ENCODE measurements at regions not wholly inside any gene's neighbourhood (a gene's known extent, or its start where the extent isn't known, plus 50 kb on each side); places are given as distances from the start of the nearest gene placed in this dataset.

DNA sequence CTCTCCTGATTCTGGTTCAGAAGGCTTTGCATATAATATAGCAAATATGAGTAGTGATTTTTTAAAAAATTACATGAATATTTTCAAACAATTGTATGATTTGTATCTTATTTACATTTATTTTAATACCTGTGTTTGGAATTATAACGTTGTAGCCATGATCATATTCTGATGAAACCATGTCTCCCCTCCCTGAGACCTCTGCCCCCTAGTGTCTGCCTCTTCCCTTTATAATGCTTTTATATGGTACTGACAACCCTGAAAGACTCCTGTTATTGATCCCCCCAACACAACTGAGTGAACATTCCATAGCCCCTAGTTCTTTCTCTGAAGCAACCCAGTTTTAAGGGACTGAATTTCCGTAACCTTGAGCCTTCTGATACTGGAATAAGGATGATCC, 187.4 kb downstream of the SOX3 start:
- H3K4me3 ChIP-seq (ENCODE audit: insufficient read depth, low read length) = no peak overlapping the region
- no peaks in the 10 kb centered on the region for H3K9me3 ChIP-seq (ENCODE audit: low read depth, low read length)
- H4K20me1 ChIP-seq (ENCODE audit: insufficient read depth, low read length) = no peaks in the 10 kb centered on the region
- no peak overlapping the region for H3K4me2 ChIP-seq (ENCODE audit: insufficient read depth, low read length)
- H3K27ac ChIP-seq (ENCODE audit: low read depth, low read length) = no peak overlapping the region
- H3K27me3 ChIP-seq (ENCODE audit: insufficient read depth, low read length) = no peaks in the 10 kb centered on the region
- no peak overlapping the region for H2AFZ ChIP-seq (ENCODE audit: low read length)
- no peaks in the 10 kb centered on the region for H3K4me1 ChIP-seq (ENCODE audit: insufficient read depth, low read length)
- H3K79me2 ChIP-seq (ENCODE audit: insufficient read depth, low read length) = no peaks in the 10 kb centered on the region
- no peaks in the 10 kb centered on the region for H3K36me3 ChIP-seq (ENCODE audit: insufficient read depth, low read length)
- TF ChIP-seq CTCF (IDR thresholded peaks at IDR 0.05; ENCODE audit: extremely low read depth, low read depth, low read length) = no peak
- no peak for DNase-seq (ENCODE audit: insufficient read length, low spot score, missing footprints)

DNA sequence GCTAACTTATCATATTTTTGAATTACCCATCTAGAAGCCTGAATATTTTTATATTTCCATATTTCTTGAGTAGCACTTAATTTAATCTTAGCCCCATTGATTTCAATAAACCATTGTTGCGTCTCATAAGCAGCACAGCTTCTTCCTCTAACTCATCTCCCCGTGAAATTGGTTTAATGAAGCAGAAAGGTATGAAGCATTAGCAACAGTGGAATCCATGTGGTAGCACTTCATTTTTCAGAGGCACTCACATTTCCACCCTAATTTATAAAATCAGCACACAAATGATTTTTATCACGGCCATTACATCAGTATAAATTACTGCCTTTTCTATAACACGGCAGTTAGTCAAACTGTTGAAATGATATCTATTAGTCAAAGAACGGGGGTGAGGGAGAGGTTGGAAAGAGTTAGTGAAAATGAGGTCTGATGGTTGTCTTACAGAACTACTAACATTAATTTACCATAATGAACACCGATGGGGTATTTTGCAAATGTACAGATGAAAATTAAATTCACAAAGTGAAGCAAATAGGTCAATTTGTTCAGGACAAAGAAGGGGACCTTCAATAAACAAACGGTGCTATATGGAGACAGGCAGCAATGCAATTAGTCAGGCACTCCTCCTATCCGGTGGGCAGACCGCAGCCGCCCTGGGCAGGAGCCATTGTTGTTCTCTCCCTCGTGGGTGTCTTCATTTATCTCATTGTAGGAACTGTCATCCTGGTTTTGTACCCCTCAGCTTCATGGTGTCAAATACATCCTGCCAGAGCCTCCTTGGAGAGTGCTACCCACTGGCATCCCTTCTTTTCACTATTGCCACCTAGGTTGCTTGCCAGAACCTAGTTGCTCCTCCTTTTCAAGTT, 205.7 kb downstream of the SOX3 start:
- no peak overlapping the region for H2AFZ ChIP-seq (ENCODE audit: low read length)
- no peak for TF ChIP-seq CTCF (IDR thresholded peaks at IDR 0.05; ENCODE audit: extremely low read depth, low read depth, low read length)
- no peaks in the 10 kb centered on the region for H3K36me3 ChIP-seq (ENCODE audit: insufficient read depth, low read length)
- no peak overlapping the region for H3K27ac ChIP-seq (ENCODE audit: low read depth, low read length)
- no peaks in the 10 kb centered on the region for H4K20me1 ChIP-seq (ENCODE audit: insufficient read depth, low read length)
- H3K27me3 ChIP-seq (ENCODE audit: insufficient read depth, low read length) = no peaks in the 10 kb centered on the region
- no peaks in the 10 kb centered on the region for H3K79me2 ChIP-seq (ENCODE audit: insufficient read depth, low read length)
- no peak overlapping the region for H3K4me3 ChIP-seq (ENCODE audit: insufficient read depth, low read length)
- no peak overlapping the region for H3K4me2 ChIP-seq (ENCODE audit: insufficient read depth, low read length)
- H3K9me3 ChIP-seq (ENCODE audit: low read depth, low read length) = no peaks in the 10 kb centered on the region
- DNase-seq (ENCODE audit: insufficient read length, low spot score, missing footprints) = no peak
- no peaks in the 10 kb centered on the region for H3K4me1 ChIP-seq (ENCODE audit: insufficient read depth, low read length)

GRCh38 chrX:140297273-140297672, 207.6 kb downstream of the SOX3 start:
- H3K4me2 ChIP-seq (ENCODE audit: insufficient read depth, low read length) = no peak overlapping the region
- H3K9me3 ChIP-seq (ENCODE audit: low read depth, low read length) = no peaks in the 10 kb centered on the region
- no peaks in the 10 kb centered on the region for H3K4me1 ChIP-seq (ENCODE audit: insufficient read depth, low read length)
- H3K79me2 ChIP-seq (ENCODE audit: insufficient read depth, low read length) = no peaks in the 10 kb centered on the region
- H3K4me3 ChIP-seq (ENCODE audit: insufficient read depth, low read length) = no peak overlapping the region
- no peaks in the 10 kb centered on the region for H4K20me1 ChIP-seq (ENCODE audit: insufficient read depth, low read length)
- TF ChIP-seq CTCF (IDR thresholded peaks at IDR 0.05; ENCODE audit: extremely low read depth, low read depth, low read length) = no peak
- DNase-seq (ENCODE audit: insufficient read length, low spot score, missing footprints) = no peak
- H2AFZ ChIP-seq (ENCODE audit: low read length) = no peak overlapping the region
- no peaks in the 10 kb centered on the region for H3K36me3 ChIP-seq (ENCODE audit: insufficient read depth, low read length)
- H3K27me3 ChIP-seq (ENCODE audit: insufficient read depth, low read length) = no peaks in the 10 kb centered on the region
- no peak overlapping the region for H3K27ac ChIP-seq (ENCODE audit: low read depth, low read length)

- Histone ChIP-seq H3K27me3 (ENCODE audit: insufficient read depth, low read length) (no peaks in the 10 kb centered on the region), H3K4me1 (ENCODE audit: insufficient read depth, low read length) (no peaks in the 10 kb centered on the region), H3K27ac (ENCODE audit: low read depth, low read length) (no peak overlapping the region), H4K20me1 (ENCODE audit: insufficient read depth, low read length) (no peaks in the 10 kb centered on the region), H3K36me3 (ENCODE audit: insufficient read depth, low read length) (no peaks in the 10 kb centered on the region), H2AFZ (ENCODE audit: low read length) (no peak overlapping the region), H3K4me2 (ENCODE audit: insufficient read depth, low read length) (no peak overlapping the region), H3K4me3 (ENCODE audit: insufficient read depth, low read length) (no peak overlapping the region), H3K9me3 (ENCODE audit: low read depth, low read length) (no peaks in the 10 kb centered on the region), H3K79me2 (ENCODE audit: insufficient read depth, low read length) (no peaks in the 10 kb centered on the region)
- DNase-seq (ENCODE audit: insufficient read length, low spot score, missing footprints) = no peak
- no peak for TF ChIP-seq CTCF (IDR thresholded peaks at IDR 0.05; ENCODE audit: extremely low read depth, low read depth, low read length)
Observed at GRCh38 chrX:140292961-140293360, 211.9 kb downstream of the SOX3 start.

Data from osteoblast (primary cell).